HG03439 (cell line): ENCODE measurements at regions not wholly inside any gene's neighbourhood (a gene's known extent, or its start where the extent isn't known, plus 50 kb on each side); places are given as distances from the start of the nearest gene placed in this dataset.

Experiments
- ATAC-seq: cut with Tn5 transposase; IDR thresholded peaks from one replicate; pipeline ENCODE4 v1.9.1; 2021; ENCODE audit warnings: mild to moderate bottlenecking, moderate library complexity; ENCODE audit not compliant: unreplicated experiment

GRCh38 chr11:11045156-11045930, 187.5 kb upstream of the ZBED5 start:
- ATAC-seq = no peak

GRCh38 chr11:11044137-11044855, 186.4 kb upstream of the ZBED5 start:
- ATAC-seq = no peak

GRCh38 chr11:11043721-11044120, 185.9 kb upstream of the ZBED5 start:
- no peak for ATAC-seq

- no peak for ATAC-seq
Observed at GRCh38 chr11:11039208-11039965, 181.5 kb upstream of the ZBED5 start.

GRCh38 chr11:11038782-11039181, 180.9 kb upstream of the ZBED5 start:
- no peak for ATAC-seq

- ATAC-seq = no peak
Observed at GRCh38 chr11:11038352-11038751, 180.5 kb upstream of the ZBED5 start.

- ATAC-seq = no peak
Observed at GRCh38 chr11:11036848-11037732, 179.2 kb upstream of the ZBED5 start.

GRCh38 chr11:11036185-11036847, 178.5 kb upstream of the ZBED5 start:
- ATAC-seq = no peak

GRCh38 chr11:11035331-11035730, 177.5 kb upstream of the ZBED5 start:
- ATAC-seq = no peak

GRCh38 chr11:11034476-11034875, 176.6 kb upstream of the ZBED5 start:
- no peak for ATAC-seq

GRCh38 chr11:11032066-11032465, 174.2 kb upstream of the ZBED5 start:
- ATAC-seq = no peak

GRCh38 chr11:11029027-11029426, 171.2 kb upstream of the ZBED5 start:
- ATAC-seq = no peak

- ATAC-seq = no peak
Observed at GRCh38 chr11:11028017-11028692, 170.3 kb upstream of the ZBED5 start.

- ATAC-seq = no peak
Observed at GRCh38 chr11:11027288-11027687, 169.4 kb upstream of the ZBED5 start.

- no peak for ATAC-seq
Observed at GRCh38 chr11:11025087-11025486, 167.2 kb upstream of the ZBED5 start.

- no peak for ATAC-seq
Observed at GRCh38 chr11:11022125-11022730, 164.4 kb upstream of the ZBED5 start.

GRCh38 chr11:11021563-11021962, 163.7 kb upstream of the ZBED5 start:
- ATAC-seq = no peak

- ATAC-seq = no peak
Observed at GRCh38 chr11:11020747-11021149, 162.9 kb upstream of the ZBED5 start.

- ATAC-seq = no peak
Observed at GRCh38 chr11:11020219-11020726, 162.4 kb upstream of the ZBED5 start.
